ENCODE measurements at regions not wholly inside any gene's neighbourhood (a gene's known extent, or its start where the extent isn't known, plus 50 kb on each side); places are given as distances from the start of the nearest gene placed in this dataset.

DNA sequence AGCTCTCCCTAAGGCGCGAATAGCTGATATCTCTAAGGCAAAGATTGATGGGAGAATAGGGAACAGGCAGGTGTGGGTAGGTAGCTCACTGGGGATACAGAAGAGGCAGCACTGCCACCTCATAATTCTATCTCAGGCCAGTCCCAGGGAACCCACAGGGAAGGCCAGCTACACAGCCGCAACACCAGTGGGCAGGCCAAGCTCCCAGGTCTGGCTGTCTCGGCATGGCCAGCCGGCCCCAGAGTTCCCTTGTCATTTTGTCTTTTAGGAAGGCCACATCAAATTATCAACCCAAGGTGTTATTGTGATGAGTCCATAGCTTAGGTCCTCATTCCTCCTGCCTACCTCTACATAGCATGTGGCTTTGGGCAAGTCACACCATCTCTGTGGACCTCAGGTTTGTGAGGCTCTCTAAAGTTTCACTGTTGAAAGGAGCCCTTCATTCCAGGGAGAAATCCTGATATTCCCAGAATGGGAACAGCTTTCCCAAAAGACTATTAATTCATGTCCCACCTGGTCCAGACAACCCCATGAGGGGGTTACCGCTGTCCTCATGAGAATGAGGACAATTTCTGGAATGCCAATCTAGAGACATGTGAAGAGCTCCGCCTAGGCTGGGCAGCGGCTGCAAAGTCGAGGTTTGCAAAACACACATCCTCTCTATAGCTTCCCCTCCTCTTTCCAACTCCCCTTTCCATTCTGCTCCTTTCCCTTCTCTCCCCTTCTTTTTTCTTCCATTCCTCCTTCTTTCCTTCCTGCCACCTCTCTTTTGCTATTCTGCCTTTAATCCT is 287.1 kb upstream of the ID2 start:
- Histone ChIP-seq H3K4me3 (no peak overlapping the region), H3K36me3 (no peaks in the 10 kb centered on the region), H3K4me1 (no peaks in the 10 kb centered on the region), H3K9me3 (no peaks in the 10 kb centered on the region), H3K27ac (no peak overlapping the region), H3K27me3 (no peaks in the 10 kb centered on the region)
- no peak for DNase-seq
- TF ChIP-seq, protein P1, sequence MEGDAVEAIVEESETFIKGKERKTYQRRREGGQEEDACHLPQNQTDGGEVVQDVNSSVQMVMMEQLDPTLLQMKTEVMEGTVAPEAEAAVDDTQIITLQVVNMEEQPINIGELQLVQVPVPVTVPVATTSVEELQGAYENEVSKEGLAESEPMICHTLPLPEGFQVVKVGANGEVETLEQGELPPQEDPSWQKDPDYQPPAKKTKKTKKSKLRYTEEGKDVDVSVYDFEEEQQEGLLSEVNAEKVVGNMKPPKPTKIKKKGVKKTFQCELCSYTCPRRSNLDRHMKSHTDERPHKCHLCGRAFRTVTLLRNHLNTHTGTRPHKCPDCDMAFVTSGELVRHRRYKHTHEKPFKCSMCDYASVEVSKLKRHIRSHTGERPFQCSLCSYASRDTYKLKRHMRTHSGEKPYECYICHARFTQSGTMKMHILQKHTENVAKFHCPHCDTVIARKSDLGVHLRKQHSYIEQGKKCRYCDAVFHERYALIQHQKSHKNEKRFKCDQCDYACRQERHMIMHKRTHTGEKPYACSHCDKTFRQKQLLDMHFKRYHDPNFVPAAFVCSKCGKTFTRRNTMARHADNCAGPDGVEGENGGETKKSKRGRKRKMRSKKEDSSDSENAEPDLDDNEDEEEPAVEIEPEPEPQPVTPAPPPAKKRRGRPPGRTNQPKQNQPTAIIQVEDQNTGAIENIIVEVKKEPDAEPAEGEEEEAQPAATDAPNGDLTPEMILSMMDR (IDR thresholded peaks at IDR 0.05): no peak
- TF ChIP-seq POLR2A (IDR thresholded peaks at IDR 0.05): no peak
- intact Hi-C loops (cut with DNase I; ENCODE audit: low total_unique reads): no loop called here

DNA sequence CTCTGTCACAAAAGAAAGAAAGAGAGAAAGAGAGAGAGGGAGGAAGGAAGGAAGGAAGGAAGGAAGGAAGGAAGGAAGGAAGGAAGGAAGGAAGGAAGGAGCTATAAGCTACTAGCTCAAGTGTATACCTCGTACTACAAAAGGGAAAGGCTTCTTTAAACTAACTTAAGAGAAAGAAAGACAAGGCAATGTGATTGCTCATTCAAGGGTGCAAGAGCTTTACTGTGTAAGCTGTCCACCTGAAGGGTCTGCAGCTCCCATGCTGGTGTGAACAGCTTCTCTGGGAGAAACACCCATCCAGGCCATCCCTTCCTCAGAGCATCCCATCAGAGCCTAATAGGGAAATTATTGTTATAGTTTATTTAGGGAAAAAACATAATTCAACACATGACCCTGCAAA is 286.1 kb upstream of the ID2 start:
- Histone ChIP-seq H3K36me3 (no peaks in the 10 kb centered on the region), H3K4me3 (no peak overlapping the region), H3K27me3 (no peaks in the 10 kb centered on the region), H3K9me3 (no peaks in the 10 kb centered on the region), H3K27ac (no peak overlapping the region), H3K4me1 (no peaks in the 10 kb centered on the region)
- DNase-seq: no peak
- no peak for TF ChIP-seq POLR2A (IDR thresholded peaks at IDR 0.05)
- TF ChIP-seq, protein P1 (IDR thresholded peaks at IDR 0.05): no peak
- intact Hi-C loops (cut with DNase I; ENCODE audit: low total_unique reads): no loop called here

DNA sequence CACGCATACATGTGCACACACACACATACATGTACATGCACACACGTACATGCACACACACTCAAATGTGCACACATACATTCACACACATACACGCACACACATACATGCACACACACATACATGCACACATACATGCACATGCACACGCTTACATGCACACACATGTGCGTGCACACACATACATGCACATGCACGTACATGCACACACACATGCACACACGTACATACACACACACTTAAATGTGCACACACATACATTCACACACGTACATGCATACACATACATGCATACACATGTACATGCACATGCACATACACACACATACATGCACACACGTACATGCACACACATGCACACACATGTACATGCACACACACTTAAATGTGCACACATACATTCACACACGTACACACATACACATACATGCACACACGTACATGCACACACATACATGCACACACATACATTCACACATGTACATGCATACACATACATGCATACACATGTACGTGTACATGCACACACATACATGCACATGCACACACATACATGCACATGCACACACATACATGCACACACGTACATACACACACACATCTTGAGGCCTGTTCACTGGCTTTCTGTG is 283.7 kb upstream of the ID2 start:
- Histone ChIP-seq H3K4me1 (no peaks in the 10 kb centered on the region), H3K4me3 (no peak overlapping the region), H3K27ac (no peak overlapping the region), H3K27me3 (no peaks in the 10 kb centered on the region), H3K9me3 (no peaks in the 10 kb centered on the region), H3K36me3 (no peaks in the 10 kb centered on the region)
- intact Hi-C loops (cut with DNase I; ENCODE audit: low total_unique reads): no loop called here
- no peak for DNase-seq
- TF ChIP-seq POLR2A (IDR thresholded peaks at IDR 0.05): no peak
- TF ChIP-seq, protein P1 (IDR thresholded peaks at IDR 0.05): no peak

DNA sequence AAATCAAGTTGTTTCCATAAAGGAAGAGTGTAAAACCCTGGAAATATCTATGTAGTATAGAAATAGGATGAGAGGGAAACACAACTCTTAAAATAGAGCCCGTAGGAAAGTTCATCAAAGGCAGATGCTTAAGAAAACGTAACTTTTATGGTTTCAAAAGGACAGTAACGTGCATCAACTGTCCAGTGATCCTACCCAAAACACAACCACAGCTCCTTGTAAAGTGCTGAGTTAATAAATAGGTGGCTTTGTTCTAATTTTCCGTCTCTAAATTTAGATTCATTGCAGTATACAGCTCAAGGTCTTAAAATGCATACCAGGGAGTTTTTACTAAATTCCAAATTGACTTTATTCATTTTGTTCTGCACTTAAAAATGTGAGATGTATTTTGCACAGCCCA is 282.1 kb upstream of the ID2 start:
- no peak for DNase-seq
- TF ChIP-seq, protein P1 (IDR thresholded peaks at IDR 0.05): no peak
- intact Hi-C loops (cut with DNase I; ENCODE audit: low total_unique reads): no loop called here

DNA sequence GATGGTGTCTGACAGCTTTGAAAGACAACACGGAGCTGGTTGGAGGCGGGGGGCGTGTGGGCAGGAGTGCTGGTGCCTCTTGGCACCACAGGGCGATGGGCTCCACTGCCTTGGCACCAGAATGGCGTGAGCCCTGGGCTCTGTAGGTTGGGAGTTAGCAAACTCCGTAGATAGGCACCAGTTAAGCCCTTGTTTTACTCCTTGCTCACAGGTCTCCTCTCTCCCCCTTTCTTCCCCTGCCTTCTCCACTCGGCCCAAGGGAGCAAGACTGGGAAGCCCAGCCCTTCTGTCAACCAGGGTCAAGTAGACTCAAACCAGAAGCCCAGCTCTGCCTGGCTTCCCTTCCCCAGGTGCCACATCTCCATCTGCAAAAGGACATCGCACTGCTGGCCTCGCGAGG is 281.7 kb upstream of the ID2 start:
- TF ChIP-seq, protein P1 (IDR thresholded peaks at IDR 0.05): no peak
- TF ChIP-seq POLR2A (IDR thresholded peaks at IDR 0.05): no peak
- no peak for DNase-seq
- Histone ChIP-seq H3K27ac (no peak overlapping the region), H3K4me3 (no peak overlapping the region), H3K4me1 (no peaks in the 10 kb centered on the region), H3K27me3 (no peaks in the 10 kb centered on the region), H3K36me3 (no peaks in the 10 kb centered on the region), H3K9me3 (no peaks in the 10 kb centered on the region)
- intact Hi-C loops (cut with DNase I; ENCODE audit: low total_unique reads): no loop called here

More for the DNA sequence above, 282.1 kb upstream of the ID2 start:
- Histone ChIP-seq H3K4me3 (no peak overlapping the region), H3K27ac (no peak overlapping the region), H3K36me3 (no peaks in the 10 kb centered on the region), H3K4me1 (no peaks in the 10 kb centered on the region), H3K27me3 (no peaks in the 10 kb centered on the region), H3K9me3 (no peaks in the 10 kb centered on the region)
